ENCODE measurements at regions not wholly inside any gene's neighbourhood (a gene's known extent, or its start where the extent isn't known, plus 50 kb on each side); places are given as distances from the start of the nearest gene placed in this dataset.
A peak's percentile ranks its signal among the peaks of the same experiment; 100 is the strongest.

DNA sequence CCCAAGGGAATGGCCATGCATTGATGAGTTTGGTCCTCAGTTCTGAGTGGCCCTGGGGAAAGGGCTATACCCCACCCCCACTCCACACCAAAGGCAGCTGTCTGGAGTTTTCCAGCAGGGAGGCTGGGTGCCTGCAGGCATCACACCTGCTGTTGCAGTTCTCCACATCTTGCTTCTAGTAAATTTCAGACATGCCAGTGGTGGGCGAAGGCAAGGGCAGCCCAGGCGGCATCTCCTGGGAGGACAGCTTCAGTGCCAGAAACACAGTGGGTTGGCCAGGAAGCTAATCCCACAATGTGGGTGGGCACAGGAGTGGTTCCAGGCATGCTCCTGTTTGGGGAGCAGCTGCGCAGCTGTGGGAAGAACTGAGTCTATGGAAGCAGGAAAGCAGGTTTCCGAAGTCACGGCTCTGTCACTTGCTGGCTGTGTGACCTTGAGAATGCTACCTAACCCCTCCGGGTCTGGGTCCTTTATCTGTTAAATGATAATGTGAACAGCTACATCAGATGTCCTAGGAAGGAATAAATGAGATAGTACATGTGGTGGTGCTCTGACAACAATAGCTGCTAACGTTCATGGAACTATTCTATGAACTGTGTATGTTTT lies 84.6 kb upstream of the SPTBN1 start:
- peak overlapping the region; percentile 20 to 67 for H3K27ac ChIP-seq
- no peak overlapping the region for H3K4me3 ChIP-seq
- intact Hi-C loops (cut with DNase I; ENCODE audit: low total_unique reads): no loop called here

DNA sequence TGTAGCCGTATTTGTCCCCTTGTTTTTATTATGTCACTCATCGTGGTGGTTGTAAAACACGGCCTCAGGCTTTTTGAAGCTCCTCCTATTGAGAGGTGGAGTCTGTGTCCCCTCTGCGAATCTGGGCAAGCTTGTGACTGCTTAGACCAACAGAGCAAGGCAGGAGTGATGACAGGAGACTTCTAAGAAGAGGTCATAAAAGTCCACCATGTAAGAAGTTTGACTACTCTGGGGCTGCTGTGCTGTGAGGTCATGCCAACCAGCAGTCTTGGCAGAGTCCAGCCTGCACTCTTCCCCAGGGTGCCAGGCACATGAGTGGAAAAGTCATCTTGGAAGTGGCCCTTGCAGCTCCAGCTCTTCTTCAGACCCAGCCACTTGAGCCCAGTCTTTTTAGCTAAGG lies 83.8 kb upstream of the SPTBN1 start:
- intact Hi-C loops (cut with DNase I; ENCODE audit: low total_unique reads): no loop called here
- no peaks in the 10 kb centered on the region for H3K36me3 ChIP-seq
- no peaks in the 10 kb centered on the region for H3K27me3 ChIP-seq
- H3K9me3 ChIP-seq: peaks cover 0 to 9% (median 0%) of the 10 kb centered on the region in 3 donors
- DNase-seq: no peak
- peaks cover 0 to 26% (median 14%) of the 10 kb centered on the region in 4 donors for H3K4me1 ChIP-seq
- TF ChIP-seq, protein P1, sequence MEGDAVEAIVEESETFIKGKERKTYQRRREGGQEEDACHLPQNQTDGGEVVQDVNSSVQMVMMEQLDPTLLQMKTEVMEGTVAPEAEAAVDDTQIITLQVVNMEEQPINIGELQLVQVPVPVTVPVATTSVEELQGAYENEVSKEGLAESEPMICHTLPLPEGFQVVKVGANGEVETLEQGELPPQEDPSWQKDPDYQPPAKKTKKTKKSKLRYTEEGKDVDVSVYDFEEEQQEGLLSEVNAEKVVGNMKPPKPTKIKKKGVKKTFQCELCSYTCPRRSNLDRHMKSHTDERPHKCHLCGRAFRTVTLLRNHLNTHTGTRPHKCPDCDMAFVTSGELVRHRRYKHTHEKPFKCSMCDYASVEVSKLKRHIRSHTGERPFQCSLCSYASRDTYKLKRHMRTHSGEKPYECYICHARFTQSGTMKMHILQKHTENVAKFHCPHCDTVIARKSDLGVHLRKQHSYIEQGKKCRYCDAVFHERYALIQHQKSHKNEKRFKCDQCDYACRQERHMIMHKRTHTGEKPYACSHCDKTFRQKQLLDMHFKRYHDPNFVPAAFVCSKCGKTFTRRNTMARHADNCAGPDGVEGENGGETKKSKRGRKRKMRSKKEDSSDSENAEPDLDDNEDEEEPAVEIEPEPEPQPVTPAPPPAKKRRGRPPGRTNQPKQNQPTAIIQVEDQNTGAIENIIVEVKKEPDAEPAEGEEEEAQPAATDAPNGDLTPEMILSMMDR (IDR thresholded peaks at IDR 0.05): no peak
- no peak overlapping the region for H3K27ac ChIP-seq
- no peak overlapping the region for H3K4me3 ChIP-seq

More for the DNA sequence above, 84.6 kb upstream of the SPTBN1 start:
- TF ChIP-seq, protein P1 (IDR thresholded peaks at IDR 0.05): no peak
- H3K27me3 ChIP-seq: no peaks in the 10 kb centered on the region
- H3K36me3 ChIP-seq: no peaks in the 10 kb centered on the region
- H3K9me3 ChIP-seq: peaks cover 0 to 9% (median 0%) of the 10 kb centered on the region in 3 donors
- peaks cover 0 to 26% (median 14%) of the 10 kb centered on the region in 4 donors for H3K4me1 ChIP-seq
- no peak for DNase-seq

DNA sequence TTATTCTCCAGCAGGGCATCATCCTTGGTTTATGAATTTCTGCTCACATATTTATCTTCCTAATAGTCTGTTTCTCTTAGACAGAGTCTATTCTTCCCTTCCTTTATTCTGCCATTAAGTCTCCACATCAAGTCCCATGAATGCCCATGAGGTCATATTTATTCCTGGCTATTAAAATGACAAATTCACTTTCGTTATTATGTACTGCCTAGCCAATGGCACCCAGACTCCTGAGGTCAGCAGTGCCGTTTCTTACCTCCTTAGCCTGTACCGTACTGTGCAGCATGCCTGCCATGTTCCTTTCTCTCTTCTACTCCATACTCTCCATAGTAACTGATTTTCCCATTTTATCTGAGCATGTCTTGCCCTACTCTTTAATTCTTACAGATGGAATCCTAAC lies 82.3 kb upstream of the SPTBN1 start:
- intact Hi-C loops (cut with DNase I; ENCODE audit: low total_unique reads): no loop called here
- no peaks in the 10 kb centered on the region for H3K27me3 ChIP-seq
- DNase-seq: no peak
- peaks cover 0 to 26% (median 14%) of the 10 kb centered on the region in 4 donors for H3K4me1 ChIP-seq
- TF ChIP-seq, protein P1 (IDR thresholded peaks at IDR 0.05): no peak
- H3K27ac ChIP-seq: no peak overlapping the region
- H3K9me3 ChIP-seq: peaks cover 0 to 2% (median 0%) of the 10 kb centered on the region in 3 donors
- H3K36me3 ChIP-seq: no peaks in the 10 kb centered on the region
- no peak overlapping the region for H3K4me3 ChIP-seq

DNA sequence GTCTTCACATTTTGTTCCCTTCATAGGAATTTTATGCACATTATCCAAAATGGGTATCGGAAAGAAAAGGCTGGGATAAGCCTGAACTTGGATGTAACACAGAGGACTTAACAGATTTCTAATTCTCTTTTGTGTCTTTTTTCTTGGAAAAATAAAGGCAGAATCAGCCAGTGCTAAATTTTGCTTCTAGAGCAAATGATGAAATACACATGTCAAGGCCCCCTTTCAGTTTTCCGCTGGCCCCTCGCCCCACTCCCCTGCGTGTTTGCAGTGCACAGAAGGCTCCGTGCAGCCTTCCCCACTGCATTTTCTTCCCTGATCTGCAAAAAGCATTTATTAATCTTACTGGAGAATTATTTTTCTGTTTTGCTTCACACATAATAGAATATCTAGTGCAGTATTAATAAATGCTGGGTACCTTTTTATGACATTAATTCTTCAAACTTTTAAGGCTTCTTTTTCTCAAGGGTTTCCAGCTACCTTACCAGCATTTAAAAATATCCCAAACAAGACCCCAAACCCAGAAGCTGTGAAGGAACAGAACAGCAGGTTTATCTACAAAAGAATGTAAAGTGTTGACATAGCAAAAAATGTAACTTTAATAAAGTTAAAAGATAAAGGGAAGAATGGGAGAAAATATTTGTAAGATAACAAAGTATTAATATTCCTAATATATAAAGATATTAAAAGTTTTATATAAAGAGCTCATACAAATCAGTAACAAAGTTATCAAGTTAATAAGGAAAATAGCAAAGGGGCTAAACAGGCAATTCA lies 81.3 kb upstream of the SPTBN1 start:
- DNase-seq: no peak
- H3K27ac ChIP-seq: no peak overlapping the region
- no peaks in the 10 kb centered on the region for H3K9me3 ChIP-seq
- H3K36me3 ChIP-seq: no peaks in the 10 kb centered on the region
- H3K4me3 ChIP-seq: no peak overlapping the region
- peaks cover 0 to 26% (median 14%) of the 10 kb centered on the region in 4 donors for H3K4me1 ChIP-seq
- TF ChIP-seq, protein P1 (IDR thresholded peaks at IDR 0.05): no peak
- H3K27me3 ChIP-seq: no peaks in the 10 kb centered on the region
- intact Hi-C loops (cut with DNase I; ENCODE audit: low total_unique reads): no loop called here

DNA sequence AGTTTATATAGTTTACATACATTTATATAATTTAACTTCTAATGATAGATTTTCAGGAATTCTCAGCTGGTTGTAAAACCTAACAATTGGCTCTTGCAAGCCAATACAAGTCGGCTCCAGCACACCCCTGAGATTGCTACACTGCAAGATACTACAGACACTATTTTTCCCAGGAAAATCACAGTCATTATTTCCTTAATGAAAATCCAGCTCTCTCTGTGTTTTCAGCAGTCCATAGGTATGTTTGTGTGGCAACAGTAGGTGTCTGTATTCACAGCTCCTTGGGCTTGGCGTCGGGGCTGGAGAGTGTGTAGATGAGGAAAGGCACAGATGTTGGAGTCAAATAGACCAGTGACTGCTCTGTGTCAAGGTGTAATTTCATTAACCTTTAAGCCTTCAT lies 78.7 kb upstream of the SPTBN1 start:
- H3K9me3 ChIP-seq: no peaks in the 10 kb centered on the region
- H3K27me3 ChIP-seq: no peaks in the 10 kb centered on the region
- no peak for DNase-seq
- H3K4me1 ChIP-seq: peaks cover 0 to 3% (median under 1%) of the 10 kb centered on the region in 4 donors
- no peak overlapping the region for H3K27ac ChIP-seq
- no peaks in the 10 kb centered on the region for H3K36me3 ChIP-seq
- intact Hi-C loops (cut with DNase I; ENCODE audit: low total_unique reads): no loop called here
- no peak overlapping the region for H3K4me3 ChIP-seq
- TF ChIP-seq, protein P1 (IDR thresholded peaks at IDR 0.05): no peak
